Esophagus muscularis mucosa (tissue), 4 donors: ENCODE measurements at regions not wholly inside any gene's neighbourhood (a gene's known extent, or its start where the extent isn't known, plus 50 kb on each side); places are given as distances from the start of the nearest gene placed in this dataset.

Experiments used
- CTCF ChIP-seq, 3 experiments: fragments of 200-600 bp in 2 of 3; fragments of 450-650 bp in 1 of 3; sonication (generic) in 2 of 3; IDR thresholded peaks; one replicate each; pipeline ENCODE4 v1.5.1; 2017 to 2019; ENCODE audit warnings: antibody characterized with exemption in 3 of 3, mild to moderate bottlenecking in 2 of 3, moderate library complexity in 1 of 3
- EP300 ChIP-seq: sonication (generic); formaldehyde crosslinking; IDR thresholded peaks from one replicate; pipeline ENCODE4 v1.6.1; 2017; ENCODE audit warnings: antibody characterized with exemption
- POLR2A ChIP-seq: fragments of 450-650 bp; IDR thresholded peaks from one replicate; pipeline ENCODE4 v1.6.1; 2017; ENCODE audit warnings: antibody characterized with exemption, moderate library complexity, mild to moderate bottlenecking, low read depth
- POLR2AphosphoS5 ChIP-seq, 2 donors: sonication (generic); formaldehyde crosslinking; IDR thresholded peaks; one replicate each; pipeline ENCODE4 v1.6.1; 2017; ENCODE audit warnings: antibody characterized with exemption in 2 of 2

GRCh38 chr10:44792119-44792775 lies 118.9 kb upstream of the TMEM72 start:
- no peak for TF ChIP-seq EP300
- TF ChIP-seq CTCF (IDR thresholded peaks at IDR 0.05): no peak
- TF ChIP-seq POLR2A: no peak
- no peak for TF ChIP-seq POLR2AphosphoS5 (IDR thresholded peaks at IDR 0.05)
